GM12874 (cell line): ENCODE measurements at regions not wholly inside any gene's neighbourhood (a gene's known extent, or its start where the extent isn't known, plus 50 kb on each side); places are given as distances from the start of the nearest gene placed in this dataset.

Experiments used
- CTCF ChIP-seq: IDR thresholded peaks from 2 replicates; pipeline ENCODE4 v1.5.1; 2011; ENCODE audit warnings: low read depth, mild to moderate bottlenecking, control low read depth, low read length, moderate library complexity; ENCODE audit not compliant: insufficient read depth

- no peak for TF ChIP-seq CTCF
Observed at GRCh38 chr21:35579520-35580293, 480.6 kb downstream of the SETD4 start.

DNA sequence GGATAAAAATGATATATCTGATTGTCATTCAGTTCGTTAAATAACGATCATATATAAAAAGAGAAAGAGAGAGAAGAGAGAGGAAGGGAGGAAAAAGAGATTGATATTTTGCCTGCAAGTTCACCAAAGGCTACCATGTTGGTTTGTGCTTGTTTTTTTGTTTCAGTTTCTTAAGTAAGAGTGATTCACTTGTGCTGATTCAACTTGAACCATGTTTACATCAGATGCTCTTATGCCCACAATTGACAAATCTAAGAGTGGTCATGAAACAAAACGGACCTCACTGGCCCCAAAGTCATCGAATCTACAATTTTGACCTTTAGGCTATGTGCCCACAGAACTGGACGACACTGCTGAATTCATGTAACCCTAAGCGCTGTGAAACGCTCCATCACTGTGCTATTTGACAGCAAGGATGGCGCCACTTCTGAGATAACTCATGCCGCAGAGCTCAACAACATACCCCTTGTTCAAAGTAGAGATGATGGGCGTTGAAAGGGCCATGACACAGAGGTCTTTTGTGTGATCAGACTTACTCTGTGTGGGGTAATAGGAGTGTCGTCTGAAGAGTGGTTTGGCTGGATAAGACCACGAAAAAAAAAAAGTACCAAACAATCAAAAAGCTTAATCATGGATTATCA, 481.4 kb downstream of the SETD4 start:
- TF ChIP-seq CTCF: no peak

GRCh38 chr21:35578347-35578782, 482.0 kb downstream of the SETD4 start:
- no peak for TF ChIP-seq CTCF

- no peak for TF ChIP-seq CTCF
Observed at GRCh38 chr21:35575280-35575915, 484.9 kb downstream of the SETD4 start.

DNA sequence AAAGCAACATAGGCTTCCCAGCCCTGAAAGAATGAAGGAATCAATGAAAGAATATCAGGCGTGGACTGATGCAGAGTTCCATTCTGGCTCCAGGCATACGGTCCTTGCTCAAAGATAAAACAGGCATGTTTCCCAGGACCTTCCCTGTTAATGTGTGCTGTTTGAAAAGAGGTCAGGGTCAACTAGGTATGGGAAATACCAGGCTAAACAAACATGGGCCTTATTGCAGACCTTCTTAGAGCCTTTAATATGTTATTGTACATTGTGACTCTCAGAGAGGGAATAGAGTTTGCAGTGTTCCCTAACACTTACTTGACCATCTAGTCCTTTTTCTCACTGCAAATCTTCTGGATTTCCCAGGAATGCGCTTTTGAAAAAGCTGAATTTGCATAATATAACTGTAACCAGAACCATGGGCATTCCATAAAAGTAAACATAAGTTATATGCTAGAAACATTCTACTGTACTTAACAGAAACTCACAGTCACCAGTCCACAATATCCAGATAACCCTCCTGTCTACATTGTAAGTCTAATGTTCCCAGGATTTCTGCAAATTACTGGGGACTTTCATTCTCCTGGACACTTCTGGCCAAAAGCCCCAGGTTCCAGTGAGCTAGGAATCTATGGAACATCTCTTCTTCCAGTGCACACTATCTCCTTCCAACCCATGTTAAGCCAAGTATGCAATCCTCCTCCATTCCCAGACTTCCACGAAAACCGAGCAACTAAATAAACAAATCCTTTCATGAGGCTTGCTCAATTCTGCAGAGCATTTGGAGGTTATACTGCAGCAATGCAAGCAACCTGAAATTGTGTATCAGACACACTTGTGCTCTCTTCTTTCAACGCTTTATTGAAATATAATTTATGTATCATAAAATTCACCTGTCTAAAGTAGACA, 486.6 kb downstream of the SETD4 start:
- TF ChIP-seq CTCF: no peak

DNA sequence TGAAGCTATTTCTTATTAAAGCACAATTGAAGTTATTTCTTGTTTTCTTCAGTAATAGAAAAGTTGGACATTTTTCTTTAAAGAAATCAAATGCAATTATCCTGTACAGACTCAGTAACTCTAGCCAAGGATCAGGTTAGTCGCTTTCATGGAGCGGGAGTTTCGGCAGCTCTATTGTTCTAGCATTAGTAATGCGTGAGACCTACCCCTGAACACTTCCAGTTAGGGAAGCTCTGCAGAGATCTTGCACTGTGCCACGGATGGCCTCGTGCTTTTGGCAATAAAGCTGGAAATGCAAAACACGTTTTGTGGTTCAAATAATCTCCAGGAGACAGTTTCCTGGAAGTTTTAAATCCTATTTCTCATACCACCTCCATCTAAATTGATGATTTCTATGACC, 488.4 kb downstream of the SETD4 start:
- no peak for TF ChIP-seq CTCF
